GM10248 (cell line): ENCODE measurements at regions not wholly inside any gene's neighbourhood (a gene's known extent, or its start where the extent isn't known, plus 50 kb on each side); places are given as distances from the start of the nearest gene placed in this dataset.

Source experiments
- CTCF ChIA-PET: fragments of 300-600 bp; sonication (Branson Sonifier 250); formaldehyde crosslinking; extraction: SDS; loops from one replicate; lab custom pipeline; 2021; ENCODE audit warnings: antibody characterized with exemption; lab: Yijun Ruan, JAX
- POLR2A ChIA-PET: fragments of 350-650 bp; sonication (Branson Sonifier 250); formaldehyde crosslinking; extraction: SDS; loops from one replicate; lab custom pipeline; 2020; ENCODE audit warnings: antibody characterized with exemption; lab: Yijun Ruan, JAX
- DNase-seq: peaks from one replicate; pipeline ENCODE4 v3.0.0; 2012; ENCODE audit errors: extremely low spot score
- TF ChIP-seq, protein P1 (sequence below): IDR thresholded peaks from 2 replicates; pipeline ENCODE4 v1.5.1; 2012; ENCODE audit warnings: mild to moderate bottlenecking, low read depth; ENCODE audit errors: extremely low read depth, missing control alignments, control extremely low read depth

DNA sequence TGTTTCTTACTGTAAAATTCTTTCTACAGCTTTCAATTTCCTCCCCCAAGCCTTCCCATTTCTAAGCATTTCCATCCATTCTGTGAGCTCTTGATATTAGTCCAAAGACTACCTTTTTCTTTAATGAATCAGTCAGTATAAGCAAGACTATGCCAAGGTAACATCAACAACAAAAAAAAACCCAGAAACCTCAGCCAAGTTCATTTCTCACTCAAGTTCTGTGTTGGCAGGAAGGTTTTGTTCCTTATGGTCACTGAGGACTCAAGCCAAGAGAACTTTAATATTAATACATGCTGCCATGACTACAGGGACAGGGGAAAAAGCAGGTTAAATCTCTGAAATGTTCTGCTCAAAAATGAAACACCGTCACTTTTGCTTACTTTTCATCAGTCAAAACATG, 621.2 kb upstream of the NRP1 start:
- ChIA-PET POLR2A (no interaction called here), CTCF (no interaction called here)
- no peak for DNase-seq
- TF ChIP-seq, protein P1, sequence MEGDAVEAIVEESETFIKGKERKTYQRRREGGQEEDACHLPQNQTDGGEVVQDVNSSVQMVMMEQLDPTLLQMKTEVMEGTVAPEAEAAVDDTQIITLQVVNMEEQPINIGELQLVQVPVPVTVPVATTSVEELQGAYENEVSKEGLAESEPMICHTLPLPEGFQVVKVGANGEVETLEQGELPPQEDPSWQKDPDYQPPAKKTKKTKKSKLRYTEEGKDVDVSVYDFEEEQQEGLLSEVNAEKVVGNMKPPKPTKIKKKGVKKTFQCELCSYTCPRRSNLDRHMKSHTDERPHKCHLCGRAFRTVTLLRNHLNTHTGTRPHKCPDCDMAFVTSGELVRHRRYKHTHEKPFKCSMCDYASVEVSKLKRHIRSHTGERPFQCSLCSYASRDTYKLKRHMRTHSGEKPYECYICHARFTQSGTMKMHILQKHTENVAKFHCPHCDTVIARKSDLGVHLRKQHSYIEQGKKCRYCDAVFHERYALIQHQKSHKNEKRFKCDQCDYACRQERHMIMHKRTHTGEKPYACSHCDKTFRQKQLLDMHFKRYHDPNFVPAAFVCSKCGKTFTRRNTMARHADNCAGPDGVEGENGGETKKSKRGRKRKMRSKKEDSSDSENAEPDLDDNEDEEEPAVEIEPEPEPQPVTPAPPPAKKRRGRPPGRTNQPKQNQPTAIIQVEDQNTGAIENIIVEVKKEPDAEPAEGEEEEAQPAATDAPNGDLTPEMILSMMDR: no peak

DNA sequence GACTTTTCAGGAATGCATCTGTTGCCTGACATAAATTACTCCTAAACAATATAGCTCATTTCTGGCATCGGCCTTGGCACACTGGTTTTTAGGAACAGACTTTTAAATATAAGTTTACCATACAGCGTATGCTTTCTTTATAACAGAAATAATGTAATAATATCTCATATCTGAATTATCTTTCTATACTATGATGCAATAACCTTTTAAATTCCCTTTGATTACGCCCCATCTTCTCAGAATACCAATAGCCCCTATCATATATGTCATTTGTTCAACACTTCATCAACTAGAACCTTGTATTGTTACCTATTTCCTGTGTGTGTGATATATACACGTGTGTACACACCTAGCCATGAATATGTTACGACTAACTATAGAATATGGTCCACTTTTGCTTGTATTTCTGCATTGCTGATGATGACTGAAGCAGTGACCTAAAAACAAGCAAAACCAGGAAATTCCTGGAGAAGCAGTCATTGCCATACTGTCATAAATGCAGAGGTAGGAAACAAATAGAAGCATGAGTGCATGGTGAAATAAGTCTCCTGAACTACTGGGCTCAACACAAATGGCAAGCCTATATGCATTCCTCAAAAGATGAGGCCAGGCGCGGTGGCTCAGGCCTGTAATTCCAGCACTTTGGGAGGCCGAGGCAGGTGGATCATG, 618.4 kb upstream of the NRP1 start:
- CTCF ChIA-PET: no interaction called here
- POLR2A ChIA-PET: no interaction called here
- no peak for DNase-seq
- TF ChIP-seq, protein P1: no peak

DNA sequence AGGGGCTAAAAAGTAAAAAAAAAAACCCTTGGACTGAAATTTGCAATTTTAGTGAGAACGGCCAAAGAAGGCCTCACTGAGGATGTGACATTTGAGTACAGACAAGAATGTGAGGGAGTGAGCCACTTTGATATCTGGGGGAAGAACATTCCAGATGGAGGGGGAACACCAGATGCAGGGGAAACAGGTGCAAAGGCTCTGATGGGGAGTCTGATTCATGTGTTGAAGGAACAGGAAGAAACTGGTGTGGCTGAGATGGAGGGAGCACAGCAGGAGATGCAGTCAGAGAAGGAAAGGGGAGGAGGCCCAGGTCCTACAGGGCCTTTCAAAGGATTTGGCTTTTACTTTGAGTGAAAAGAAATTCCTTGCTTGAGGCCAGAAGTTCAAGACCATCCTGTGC, 615.7 kb upstream of the NRP1 start:
- DNase-seq: no peak
- POLR2A ChIA-PET: no interaction called here
- CTCF ChIA-PET: interaction anchor here (1.3 kb wide), 1 partner anchor 32 kb away, joined by 3 read pairs; no protein-coding TSS in a partner anchor
- TF ChIP-seq, protein P1: no peak

DNA sequence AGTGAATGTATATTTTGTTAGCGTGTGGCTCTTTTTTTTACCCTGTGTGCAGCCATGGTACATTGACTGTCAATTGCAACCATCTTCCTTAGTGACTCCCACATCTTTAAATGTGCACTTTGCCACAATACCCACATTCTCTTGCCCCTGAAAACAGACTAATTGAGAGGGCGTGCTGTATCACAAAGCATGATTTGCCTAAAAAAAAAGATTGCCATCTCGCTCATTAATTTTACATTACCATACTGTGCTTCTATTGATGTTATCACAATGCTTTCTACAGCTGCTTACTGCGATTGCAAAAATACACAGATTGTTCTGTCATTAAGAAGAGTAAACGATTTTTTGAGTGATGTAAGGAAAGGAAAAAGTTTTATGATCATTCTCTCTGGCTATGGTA, 613.1 kb upstream of the NRP1 start:
- no peak for DNase-seq
- TF ChIP-seq, protein P1: no peak
- ChIA-PET CTCF (no interaction called here), POLR2A (no interaction called here)

DNA sequence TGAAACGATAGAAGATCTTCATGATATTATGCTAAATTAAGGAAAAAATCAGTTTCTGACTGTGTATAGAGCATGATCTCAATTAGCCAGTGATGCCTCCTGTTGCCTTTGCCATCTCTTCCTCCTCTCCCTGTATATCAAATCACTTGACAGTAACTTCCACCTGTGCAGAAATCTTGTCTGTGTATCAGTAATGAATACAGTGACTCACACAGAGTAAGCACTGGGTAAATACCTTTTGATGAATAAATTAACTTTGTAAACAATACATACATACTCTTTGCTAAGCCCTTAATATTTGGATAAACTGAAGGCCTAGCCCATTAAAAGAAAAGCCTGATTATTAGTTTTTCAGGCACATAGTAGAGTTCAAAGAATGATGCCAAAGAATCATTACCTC, 610.6 kb upstream of the NRP1 start:
- ChIA-PET CTCF (no interaction called here), POLR2A (no interaction called here)
- TF ChIP-seq, protein P1: no peak
- DNase-seq: no peak

DNA sequence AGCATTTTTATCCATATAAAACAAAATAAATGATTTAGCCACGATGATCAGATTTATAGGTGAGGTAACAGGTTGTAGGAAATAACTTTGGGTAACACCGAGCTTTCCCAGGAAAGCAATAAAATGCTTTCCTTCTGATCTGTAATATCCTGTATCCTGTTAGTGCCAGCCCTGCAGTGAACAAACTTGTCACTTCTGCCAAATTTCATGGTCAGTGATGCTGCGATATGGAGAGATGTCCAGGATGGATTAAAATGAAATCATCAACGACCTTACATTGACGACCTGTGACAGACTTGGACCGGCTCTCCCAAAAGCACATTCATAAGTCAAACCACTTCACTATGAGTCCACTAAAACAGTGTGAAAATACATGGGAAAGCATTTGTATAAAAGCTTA, 608.0 kb upstream of the NRP1 start:
- TF ChIP-seq, protein P1: no peak
- POLR2A ChIA-PET: no interaction called here
- DNase-seq: no peak
- CTCF ChIA-PET: no interaction called here
